GM21515 (cell line): ENCODE measurements at regions not wholly inside any gene's neighbourhood (a gene's known extent, or its start where the extent isn't known, plus 50 kb on each side); places are given as distances from the start of the nearest gene placed in this dataset.

Experiments used
- ATAC-seq: cut with Tn5 transposase; IDR thresholded peaks from one replicate; pipeline ENCODE4 v1.9.1; 2021; ENCODE audit not compliant: unreplicated experiment

DNA sequence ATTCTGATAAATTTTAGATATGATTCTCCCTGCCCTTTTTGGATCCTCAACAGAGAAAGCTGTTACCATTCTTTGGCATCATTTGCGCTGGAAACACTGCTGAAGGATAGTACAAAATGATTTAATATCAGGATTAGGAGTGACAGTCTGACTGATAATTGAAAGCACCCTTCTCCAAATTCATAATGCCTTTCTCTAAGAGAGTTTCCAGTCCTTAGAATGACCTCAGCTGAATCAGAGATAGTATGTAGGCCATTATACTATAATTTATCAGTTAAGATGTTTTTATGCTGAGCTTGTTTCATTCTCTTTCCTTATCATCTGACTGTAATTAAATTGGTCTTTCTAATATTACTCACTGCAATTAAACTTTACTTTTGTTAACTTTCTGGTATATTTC lies 166.7 kb downstream of the ZNF326 start:
- no peak for ATAC-seq

- ATAC-seq, result no peak
These were observed 161.0 kb downstream of the ZNF326 start for GRCh38 chr1:90155721-90156487.

DNA sequence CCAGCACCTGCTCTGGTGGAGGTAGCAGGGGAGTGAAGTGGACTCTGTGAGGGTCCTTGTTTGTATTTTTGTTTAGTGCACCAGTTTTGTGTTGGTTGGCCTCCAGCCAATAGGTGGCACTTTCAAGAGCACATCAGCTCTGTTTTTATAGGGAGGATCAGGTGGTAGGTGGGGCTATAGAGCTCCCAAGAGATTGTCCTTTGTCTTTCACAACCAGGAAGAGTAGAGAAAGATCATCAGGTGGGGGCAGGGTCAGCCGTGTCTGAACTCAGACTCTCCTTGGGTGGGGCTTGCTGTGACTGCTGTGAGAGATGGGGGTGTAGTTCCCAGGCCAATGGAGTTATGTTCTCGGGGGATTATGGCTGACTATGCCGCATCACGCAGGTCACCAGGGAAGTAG lies 159.8 kb downstream of the ZNF326 start:
- no peak for ATAC-seq

GRCh38 chr1:90149101-90149500 lies 154.2 kb downstream of the ZNF326 start:
- ATAC-seq, result no peak

DNA sequence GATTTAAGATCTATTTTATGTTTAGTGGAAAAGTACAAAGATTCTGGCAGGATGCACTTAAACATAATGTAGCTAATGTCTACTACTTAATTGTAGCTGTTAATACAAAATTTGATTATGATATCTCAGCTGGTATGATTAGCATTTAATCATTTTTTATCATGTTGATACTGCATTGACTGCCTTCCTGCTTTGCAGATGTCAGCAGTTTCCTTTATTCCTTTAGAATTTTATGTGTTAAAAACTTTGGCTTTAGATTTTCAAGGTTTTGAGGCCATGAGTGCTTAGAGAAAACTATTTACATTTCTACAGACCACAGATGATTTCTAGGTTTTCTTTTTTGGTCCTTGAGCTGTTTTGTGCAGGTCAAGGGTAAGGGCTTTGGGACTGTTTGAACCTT lies 152.2 kb downstream of the ZNF326 start:
- no peak for ATAC-seq

DNA sequence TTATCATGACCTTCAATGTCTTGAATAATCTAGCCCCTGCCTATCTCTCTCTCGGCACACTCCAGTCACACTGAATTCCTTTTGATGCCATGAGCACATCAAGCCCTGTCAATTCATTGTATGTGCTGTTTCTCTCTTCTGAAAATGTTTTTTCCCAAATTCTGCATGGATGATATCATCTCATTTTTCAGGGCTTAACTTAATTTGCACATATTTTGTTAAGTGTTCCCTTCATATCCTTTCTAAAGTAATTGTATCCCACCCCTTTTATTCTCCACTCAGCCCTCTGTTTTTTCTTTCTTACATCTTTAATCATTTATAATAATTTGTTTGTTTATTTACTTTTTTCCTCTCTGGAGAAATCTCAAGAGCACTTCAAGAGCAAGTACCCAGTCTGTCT lies 149.9 kb downstream of the ZNF326 start:
- ATAC-seq, result no peak

DNA sequence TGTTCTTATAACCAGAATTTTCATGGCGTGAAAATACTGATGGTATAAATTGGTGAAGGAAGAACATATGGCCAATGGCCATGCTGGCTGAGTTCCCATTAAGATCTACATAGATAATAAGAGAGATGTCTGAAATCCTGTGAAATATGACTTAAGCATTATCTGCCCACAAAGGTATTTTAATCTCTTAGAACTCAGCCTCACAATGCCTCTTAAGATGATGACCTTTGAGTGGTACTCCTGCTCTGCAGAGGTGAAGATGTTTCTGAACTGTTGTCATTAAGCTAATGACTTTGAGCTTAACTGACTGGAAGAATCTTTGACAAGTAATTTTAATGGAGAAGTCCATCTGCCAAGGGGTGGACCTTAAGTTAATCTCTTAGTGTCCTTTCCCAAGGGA lies 148.7 kb downstream of the ZNF326 start:
- no peak for ATAC-seq

DNA sequence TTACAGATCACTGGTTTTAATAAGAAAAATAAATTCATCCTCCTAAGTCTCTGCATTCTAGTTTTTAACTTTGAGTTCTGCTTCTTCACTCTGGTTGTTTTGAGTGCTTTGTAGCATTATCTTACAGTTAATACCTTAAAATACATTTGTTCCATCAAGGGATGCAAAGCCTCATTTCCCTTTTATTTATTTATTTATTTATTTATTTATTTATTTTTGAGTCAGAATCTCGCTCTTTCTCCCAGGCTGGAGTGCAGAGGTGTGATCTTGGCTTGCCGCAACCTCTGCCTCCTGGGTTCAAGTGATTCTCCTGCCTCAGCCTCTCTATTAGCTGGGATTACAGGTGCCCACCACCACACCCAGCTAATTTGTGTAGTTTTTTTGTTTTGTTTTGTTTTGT lies 147.8 kb downstream of the ZNF326 start:
- ATAC-seq, result no peak

GRCh38 chr1:90139837-90140236 lies 144.9 kb downstream of the ZNF326 start:
- no peak for ATAC-seq

- ATAC-seq, result no peak
These were observed 140.4 kb downstream of the ZNF326 start for GRCh38 chr1:90135286-90135685.

DNA sequence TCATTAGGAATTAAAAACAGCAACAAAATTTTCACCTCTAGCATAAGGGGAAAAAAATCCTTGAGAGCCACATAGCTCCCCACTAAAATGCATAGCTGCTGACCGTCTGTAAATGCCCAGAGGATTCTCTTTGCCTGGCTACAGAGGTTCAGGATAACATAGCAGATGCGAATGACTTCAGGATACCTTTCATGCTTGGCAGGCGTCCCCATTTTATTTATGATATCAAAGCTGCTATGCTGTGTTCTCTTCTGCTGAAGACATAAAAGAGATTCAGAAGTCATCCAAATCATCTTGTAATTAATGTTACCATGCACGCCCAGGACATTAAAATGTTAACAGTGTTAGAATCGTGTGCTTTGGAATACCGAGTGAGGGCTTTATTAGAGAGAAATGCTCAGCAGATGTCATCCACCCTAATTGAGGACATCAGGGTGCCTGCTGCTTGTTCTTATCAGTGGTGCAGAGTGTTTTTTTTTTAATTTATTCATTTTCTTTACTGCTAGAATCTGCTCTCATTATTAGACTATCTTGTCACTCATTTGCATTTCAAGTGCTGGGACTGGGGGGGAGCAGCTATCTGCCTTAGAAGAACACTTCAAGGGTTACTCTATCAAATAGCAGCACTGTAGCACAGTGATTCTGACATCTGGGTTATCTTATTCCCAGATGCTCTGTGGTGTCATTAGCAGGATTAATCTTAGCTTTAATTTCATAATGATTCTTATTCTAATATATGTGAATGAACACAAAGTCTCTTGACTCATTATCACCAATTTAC lies 139.5 kb downstream of the ZNF326 start:
- ATAC-seq, result no peak

GRCh38 chr1:90133133-90133532 lies 138.2 kb downstream of the ZNF326 start:
- ATAC-seq, result no peak

DNA sequence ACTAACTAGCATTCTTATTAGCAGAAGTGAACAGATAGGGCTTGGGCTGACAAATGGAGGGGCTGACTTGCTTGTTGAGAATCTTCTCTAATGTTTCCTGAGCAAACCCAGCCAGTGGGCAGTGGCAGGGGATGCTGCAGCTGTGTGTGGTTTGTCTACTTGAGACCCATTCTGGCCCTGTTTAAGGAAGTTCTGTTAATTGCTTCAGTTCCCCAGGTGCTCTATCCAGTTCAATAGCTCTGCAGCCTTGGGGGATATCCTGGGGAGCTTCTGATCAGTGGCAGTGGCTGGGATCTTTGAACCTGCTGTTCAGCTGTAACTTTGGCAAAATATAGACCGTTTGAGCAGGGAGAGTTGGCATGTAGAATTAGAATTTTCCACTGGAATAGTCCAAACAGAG lies 137.4 kb downstream of the ZNF326 start:
- no peak for ATAC-seq

DNA sequence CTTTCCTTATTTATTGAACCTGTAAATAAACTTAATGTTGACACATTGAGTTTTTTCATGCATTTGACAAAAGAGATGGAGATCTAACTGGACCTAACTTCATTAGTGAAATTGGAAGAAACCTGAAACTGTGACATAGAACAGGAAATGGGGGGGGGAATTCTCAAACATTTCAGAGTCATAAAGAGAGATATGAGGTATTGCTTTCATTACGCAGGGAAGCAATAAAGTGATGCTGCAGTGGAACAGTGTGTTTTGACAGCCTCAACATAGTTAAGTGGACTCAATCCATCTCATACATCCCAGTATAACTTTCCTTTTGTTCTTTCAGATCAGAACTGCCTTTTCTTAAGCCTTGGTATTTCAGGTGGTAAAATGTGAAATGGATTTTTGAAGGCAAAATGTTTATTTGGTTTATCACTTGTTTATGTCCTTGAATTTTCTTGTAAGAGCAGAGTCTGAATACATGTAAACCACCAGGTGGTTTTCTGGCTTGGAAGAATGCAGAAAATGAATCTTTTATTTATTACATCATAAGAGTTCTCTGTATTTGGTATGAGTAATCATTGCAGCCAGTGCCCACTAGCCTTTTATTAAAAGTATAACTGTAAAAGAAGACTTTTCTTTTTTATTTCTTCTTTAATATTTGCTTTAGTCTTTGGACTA lies 132.5 kb downstream of the ZNF326 start:
- no peak for ATAC-seq

GRCh38 chr1:90126834-90127233 lies 131.9 kb downstream of the ZNF326 start:
- ATAC-seq, result no peak

DNA sequence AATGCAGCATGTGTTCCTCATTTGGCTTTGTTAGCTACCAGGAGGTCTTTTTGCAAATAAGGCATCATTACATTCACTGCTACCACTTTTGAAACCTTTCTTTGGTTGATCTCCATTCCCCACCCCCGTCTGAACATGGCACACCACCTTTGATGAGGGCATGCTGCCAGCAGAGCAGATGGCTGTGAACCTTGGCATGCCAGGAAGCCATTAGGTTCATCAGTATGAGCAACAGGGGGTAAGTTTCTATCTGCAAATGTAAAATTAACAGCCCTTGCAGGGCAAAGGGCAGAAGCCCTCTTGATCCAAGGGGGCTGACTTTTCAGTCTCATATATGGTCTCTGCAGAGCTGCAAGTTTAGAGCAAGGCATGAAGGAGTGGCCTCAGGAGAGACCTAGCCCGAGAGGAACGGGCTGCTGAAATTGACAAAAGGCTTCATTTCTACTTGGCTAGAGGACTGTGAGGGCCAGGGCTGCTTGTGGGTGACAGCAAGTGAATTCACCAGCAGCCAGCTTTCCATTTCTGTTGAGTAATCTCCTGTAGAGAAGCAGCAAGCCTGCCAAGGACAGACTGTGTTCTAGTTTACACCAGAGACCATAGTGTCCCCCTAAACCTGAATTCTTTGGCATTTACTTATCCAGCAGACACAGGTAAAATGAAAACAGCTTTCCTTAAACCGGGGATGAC lies 127.9 kb downstream of the ZNF326 start:
- no peak for ATAC-seq

DNA sequence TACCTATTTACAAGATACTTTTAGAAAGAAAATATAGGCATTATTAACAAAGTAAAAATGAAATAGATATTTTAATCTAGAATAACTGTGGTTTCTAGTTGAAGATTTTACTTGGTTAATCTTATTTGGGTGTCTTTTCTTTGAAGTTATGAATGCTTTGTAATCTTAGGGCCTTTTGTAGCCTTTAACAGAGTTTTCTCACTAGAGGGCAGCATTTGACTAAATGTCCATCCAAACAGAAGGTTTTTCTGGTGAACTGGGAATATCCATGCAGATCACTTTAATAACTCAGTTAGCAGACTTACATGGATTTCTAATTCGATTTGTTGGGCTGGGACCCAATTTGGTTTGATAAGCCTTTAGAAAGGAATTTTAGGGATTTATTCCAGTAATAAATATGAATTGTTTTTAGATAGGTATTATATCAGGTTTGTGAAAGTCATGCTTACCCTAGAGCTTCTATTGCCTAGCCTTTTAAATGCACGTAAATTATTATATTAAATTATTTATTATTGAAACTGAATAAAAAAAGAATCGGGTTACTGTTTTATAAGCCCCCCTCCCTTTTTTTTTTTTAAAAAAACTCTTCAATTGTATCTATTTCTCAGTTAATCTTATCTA lies 119.7 kb downstream of the ZNF326 start:
- no peak for ATAC-seq

DNA sequence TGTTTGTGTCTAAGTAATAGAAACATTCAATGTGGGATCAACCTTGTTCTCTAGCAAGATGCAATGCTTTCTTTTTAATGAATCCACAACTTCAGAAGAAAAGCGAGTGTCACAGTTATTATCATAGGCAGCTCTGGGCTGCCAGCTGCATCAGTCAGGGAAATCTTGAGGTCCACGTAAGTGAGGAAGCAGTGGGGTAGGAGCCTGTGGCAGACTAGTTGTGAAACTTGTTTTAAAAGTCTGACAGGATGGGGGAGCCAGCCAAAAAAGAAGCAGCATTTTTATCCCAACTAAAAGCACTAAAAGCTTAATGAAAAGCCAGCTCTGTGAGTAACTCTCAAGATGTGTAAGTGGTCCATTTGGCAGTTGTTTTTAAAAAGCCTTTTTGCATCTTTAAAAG lies 113.1 kb downstream of the ZNF326 start:
- no peak for ATAC-seq

DNA sequence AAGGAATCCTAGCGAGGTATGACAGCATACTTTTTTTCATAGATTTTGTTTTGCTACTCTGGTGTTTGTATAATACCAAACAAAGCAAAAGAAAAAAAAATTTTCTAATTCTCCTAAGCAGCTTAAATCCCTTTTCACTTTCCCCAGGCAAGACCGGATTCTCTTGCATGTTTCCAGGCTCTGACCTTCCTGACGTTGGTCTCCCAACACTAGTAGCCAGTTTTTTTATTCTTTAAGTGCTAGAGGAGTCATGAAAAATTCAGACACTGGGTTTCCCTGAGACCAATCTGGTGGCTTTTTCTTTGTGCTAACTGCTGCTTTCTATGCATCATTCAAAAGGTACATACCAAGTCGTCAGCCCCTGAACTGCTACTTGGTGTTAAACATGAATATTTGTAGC lies 111.4 kb downstream of the ZNF326 start:
- ATAC-seq, result no peak

DNA sequence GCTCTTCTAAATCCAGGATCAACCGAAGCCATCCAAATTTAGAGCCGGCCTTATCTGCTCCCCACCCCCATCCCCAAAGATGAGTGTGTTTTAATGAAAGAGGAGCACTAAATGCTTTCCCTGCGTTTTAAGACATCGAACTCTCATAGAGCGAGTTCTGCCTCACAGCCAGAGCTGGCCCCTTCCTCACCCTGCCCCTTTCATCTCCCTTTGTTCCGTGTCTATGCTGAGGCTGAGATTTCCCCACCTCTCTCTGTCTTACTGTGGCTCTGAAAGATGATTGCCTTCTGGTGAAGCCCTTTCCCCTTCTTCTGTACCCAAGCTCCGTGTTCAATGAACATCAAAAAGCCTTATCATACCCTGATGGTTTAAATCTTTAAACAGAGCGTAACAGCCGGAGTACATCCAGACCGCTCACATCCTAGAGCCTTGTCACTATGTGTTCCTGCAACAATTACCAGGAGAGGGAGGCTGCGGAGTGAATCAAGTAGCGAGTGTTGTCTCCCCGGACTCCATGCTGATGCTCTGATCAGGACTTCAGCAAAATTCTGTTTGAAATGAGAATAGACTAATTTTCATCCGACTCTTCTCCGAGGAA lies 110.1 kb downstream of the ZNF326 start:
- no peak for ATAC-seq

- no peak for ATAC-seq
These were observed 105.7 kb downstream of the ZNF326 start for GRCh38 chr1:90100566-90100965.
